ENCODE measurements at regions not wholly inside any gene's neighbourhood (a gene's known extent, or its start where the extent isn't known, plus 50 kb on each side); places are given as distances from the start of the nearest gene placed in this dataset.

DNA sequence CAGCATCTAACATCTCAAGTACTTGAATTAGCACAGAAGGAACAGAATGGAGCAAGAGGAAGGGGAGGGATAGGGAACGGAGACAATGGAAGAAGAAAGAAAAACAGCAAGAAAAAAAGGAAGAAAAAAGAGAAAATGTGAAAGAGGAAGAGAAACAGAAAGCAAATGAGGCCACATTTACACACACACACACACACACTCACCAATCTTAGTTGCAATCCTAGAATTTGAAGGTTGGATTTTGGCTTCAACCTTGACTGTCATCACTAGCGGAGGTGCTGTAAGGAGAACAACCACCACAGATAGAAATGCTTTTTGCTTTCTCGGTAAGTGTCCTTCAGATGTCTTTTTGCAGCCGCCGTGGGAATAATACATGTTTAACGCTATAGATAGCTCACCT is 327.1 kb upstream of the NWD2 start:
- no peak overlapping the region for H3K9ac ChIP-seq (ENCODE audit: low read length)
- H3F3A ChIP-seq (ENCODE audit: insufficient read depth, low read length, poor library complexity, severe bottlenecking) = no peaks in the 10 kb centered on the region
- H3K9me2 ChIP-seq (ENCODE audit: insufficient read depth, low read length) = no peaks in the 10 kb centered on the region
- H4K20me1 ChIP-seq (ENCODE audit: insufficient read depth) = no peaks in the 10 kb centered on the region
- no peak overlapping the region for H2AFZ ChIP-seq (ENCODE audit: low read depth, low read length)
- H3K9me3 ChIP-seq (ENCODE audit: low read length) = no peaks in the 10 kb centered on the region
- H3K79me2 ChIP-seq (replicated peaks; ENCODE audit: insufficient read depth, low read length) = no peaks in the 10 kb centered on the region
- TF ChIP-seq MXI1 (conservative IDR thresholded peaks at IDR 0.05; ENCODE audit: poor library complexity, severe bottlenecking) = no peak
- no peak for TF ChIP-seq EZH2 (IDR thresholded peaks at IDR 0.05; ENCODE audit: borderline replicate concordance, insufficient read depth, low read length, poor library complexity, severe bottlenecking)
- TF ChIP-seq, protein P1, sequence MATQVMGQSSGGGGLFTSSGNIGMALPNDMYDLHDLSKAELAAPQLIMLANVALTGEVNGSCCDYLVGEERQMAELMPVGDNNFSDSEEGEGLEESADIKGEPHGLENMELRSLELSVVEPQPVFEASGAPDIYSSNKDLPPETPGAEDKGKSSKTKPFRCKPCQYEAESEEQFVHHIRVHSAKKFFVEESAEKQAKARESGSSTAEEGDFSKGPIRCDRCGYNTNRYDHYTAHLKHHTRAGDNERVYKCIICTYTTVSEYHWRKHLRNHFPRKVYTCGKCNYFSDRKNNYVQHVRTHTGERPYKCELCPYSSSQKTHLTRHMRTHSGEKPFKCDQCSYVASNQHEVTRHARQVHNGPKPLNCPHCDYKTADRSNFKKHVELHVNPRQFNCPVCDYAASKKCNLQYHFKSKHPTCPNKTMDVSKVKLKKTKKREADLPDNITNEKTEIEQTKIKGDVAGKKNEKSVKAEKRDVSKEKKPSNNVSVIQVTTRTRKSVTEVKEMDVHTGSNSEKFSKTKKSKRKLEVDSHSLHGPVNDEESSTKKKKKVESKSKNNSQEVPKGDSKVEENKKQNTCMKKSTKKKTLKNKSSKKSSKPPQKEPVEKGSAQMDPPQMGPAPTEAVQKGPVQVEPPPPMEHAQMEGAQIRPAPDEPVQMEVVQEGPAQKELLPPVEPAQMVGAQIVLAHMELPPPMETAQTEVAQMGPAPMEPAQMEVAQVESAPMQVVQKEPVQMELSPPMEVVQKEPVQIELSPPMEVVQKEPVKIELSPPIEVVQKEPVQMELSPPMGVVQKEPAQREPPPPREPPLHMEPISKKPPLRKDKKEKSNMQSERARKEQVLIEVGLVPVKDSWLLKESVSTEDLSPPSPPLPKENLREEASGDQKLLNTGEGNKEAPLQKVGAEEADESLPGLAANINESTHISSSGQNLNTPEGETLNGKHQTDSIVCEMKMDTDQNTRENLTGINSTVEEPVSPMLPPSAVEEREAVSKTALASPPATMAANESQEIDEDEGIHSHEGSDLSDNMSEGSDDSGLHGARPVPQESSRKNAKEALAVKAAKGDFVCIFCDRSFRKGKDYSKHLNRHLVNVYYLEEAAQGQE (IDR thresholded peaks at IDR 0.05; ENCODE audit: borderline replicate concordance) = no peak
- no peak for TF ChIP-seq TAF1 (IDR thresholded peaks at IDR 0.05; ENCODE audit: low read depth)
- no peak for TF ChIP-seq POLR2AphosphoS5 (IDR thresholded peaks at IDR 0.05)
- TF ChIP-seq, protein P2, sequence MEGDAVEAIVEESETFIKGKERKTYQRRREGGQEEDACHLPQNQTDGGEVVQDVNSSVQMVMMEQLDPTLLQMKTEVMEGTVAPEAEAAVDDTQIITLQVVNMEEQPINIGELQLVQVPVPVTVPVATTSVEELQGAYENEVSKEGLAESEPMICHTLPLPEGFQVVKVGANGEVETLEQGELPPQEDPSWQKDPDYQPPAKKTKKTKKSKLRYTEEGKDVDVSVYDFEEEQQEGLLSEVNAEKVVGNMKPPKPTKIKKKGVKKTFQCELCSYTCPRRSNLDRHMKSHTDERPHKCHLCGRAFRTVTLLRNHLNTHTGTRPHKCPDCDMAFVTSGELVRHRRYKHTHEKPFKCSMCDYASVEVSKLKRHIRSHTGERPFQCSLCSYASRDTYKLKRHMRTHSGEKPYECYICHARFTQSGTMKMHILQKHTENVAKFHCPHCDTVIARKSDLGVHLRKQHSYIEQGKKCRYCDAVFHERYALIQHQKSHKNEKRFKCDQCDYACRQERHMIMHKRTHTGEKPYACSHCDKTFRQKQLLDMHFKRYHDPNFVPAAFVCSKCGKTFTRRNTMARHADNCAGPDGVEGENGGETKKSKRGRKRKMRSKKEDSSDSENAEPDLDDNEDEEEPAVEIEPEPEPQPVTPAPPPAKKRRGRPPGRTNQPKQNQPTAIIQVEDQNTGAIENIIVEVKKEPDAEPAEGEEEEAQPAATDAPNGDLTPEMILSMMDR (IDR thresholded peaks at IDR 0.05; ENCODE audit: poor library complexity, severe bottlenecking) = no peak
- no peak for TF ChIP-seq RAD21 (conservative IDR thresholded peaks at IDR 0.05)
- no peak for TF ChIP-seq EP300 (conservative IDR thresholded peaks at IDR 0.05; ENCODE audit: poor library complexity, severe bottlenecking)
- no peak for TF ChIP-seq SMC3 (conservative IDR thresholded peaks at IDR 0.05; ENCODE audit: poor library complexity)
- H3K4me2 ChIP-seq (ENCODE audit: low read length) = no peak overlapping the region
- no peaks in the 10 kb centered on the region for H3K36me3 ChIP-seq (ENCODE audit: insufficient read depth, low read length)
- no peak overlapping the region for H3K4me3 ChIP-seq (ENCODE audit: low read length)
- H3K27ac ChIP-seq (ENCODE audit: low read length) = no peak overlapping the region
- H3K27me3 ChIP-seq (ENCODE audit: insufficient read depth, low read depth, low read length) = no peaks in the 10 kb centered on the region

DNA sequence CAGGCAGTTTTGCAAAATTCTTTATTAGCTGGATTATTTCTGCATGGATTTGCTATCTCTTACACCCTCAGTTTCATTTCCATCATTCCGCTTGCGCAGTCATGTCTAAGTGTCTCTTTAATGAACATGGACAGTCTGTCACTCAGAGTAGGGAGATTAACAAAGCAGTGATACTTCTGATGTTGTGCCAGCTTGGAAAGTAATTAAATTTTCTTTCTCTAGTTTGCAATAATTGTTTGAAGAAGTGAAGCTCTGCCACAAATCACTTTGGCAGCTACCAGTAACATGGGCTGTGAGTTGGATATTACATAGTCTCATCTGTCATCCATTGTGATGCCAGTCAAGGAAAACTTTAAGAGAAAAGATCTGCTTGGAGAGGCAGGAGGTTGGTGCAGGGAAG is 324.8 kb upstream of the NWD2 start:
- no peaks in the 10 kb centered on the region for H3K27me3 ChIP-seq (ENCODE audit: insufficient read depth, low read depth, low read length)
- H2AFZ ChIP-seq (ENCODE audit: low read depth, low read length) = no peak overlapping the region
- no peak overlapping the region for H3K9ac ChIP-seq (ENCODE audit: low read length)
- H3F3A ChIP-seq (ENCODE audit: insufficient read depth, low read length, poor library complexity, severe bottlenecking) = no peaks in the 10 kb centered on the region
- H4K20me1 ChIP-seq (ENCODE audit: insufficient read depth) = no peaks in the 10 kb centered on the region
- no peaks in the 10 kb centered on the region for H3K36me3 ChIP-seq (ENCODE audit: insufficient read depth, low read length)
- H3K4me2 ChIP-seq (ENCODE audit: low read length) = no peak overlapping the region
- H3K4me3 ChIP-seq (ENCODE audit: low read length) = no peak overlapping the region
- no peaks in the 10 kb centered on the region for H3K9me2 ChIP-seq (ENCODE audit: insufficient read depth, low read length)
- no peak overlapping the region for H3K27ac ChIP-seq (ENCODE audit: low read length)
- TF ChIP-seq, protein P2 (IDR thresholded peaks at IDR 0.05; ENCODE audit: poor library complexity, severe bottlenecking) = no peak
- TF ChIP-seq POLR2AphosphoS5 (IDR thresholded peaks at IDR 0.05) (no peak), EP300 (conservative IDR thresholded peaks at IDR 0.05; ENCODE audit: poor library complexity, severe bottlenecking) (no peak), SMC3 (conservative IDR thresholded peaks at IDR 0.05; ENCODE audit: poor library complexity) (no peak), TAF1 (IDR thresholded peaks at IDR 0.05; ENCODE audit: low read depth) (no peak), RAD21 (conservative IDR thresholded peaks at IDR 0.05) (no peak), EZH2 (IDR thresholded peaks at IDR 0.05; ENCODE audit: borderline replicate concordance, insufficient read depth, low read length, poor library complexity, severe bottlenecking) (no peak), MXI1 (conservative IDR thresholded peaks at IDR 0.05; ENCODE audit: poor library complexity, severe bottlenecking) (no peak)
- TF ChIP-seq, protein P1 (IDR thresholded peaks at IDR 0.05; ENCODE audit: borderline replicate concordance) = no peak
- H3K79me2 ChIP-seq (replicated peaks; ENCODE audit: insufficient read depth, low read length) = no peaks in the 10 kb centered on the region
- no peaks in the 10 kb centered on the region for H3K9me3 ChIP-seq (ENCODE audit: low read length)

Data from neural cell (in vitro differentiated cells).